WTC11 (cell line): ENCODE measurements at regions not wholly inside any gene's neighbourhood (a gene's known extent, or its start where the extent isn't known, plus 50 kb on each side); places are given as distances from the start of the nearest gene placed in this dataset.

ENCODE experiments used
- ATAC-seq: fragments of 200-7000 bp; cut with Tn5 transposase; 2 replicates; pipeline ENCODE4 v1.10.0; 2021; ENCODE audit warnings: mild to moderate bottlenecking, moderate library complexity
- CTCF ChIA-PET: fragments of 300-600 bp; sonication (Branson Sonifier 250); formaldehyde crosslinking; loops from one replicate; lab custom pipeline; 2021; ENCODE audit warnings: antibody characterized with exemption; lab: Charles Lee
- POLR2A ChIA-PET: fragments of 350-600 bp; sonication (Branson Sonifier 250); formaldehyde crosslinking; loops from one replicate; lab custom pipeline; 2021; ENCODE audit warnings: antibody characterized with exemption; lab: Charles Lee
- DNase-seq: peaks from one replicate; pipeline ENCODE4 v3.0.0; 2021; ENCODE audit warnings: low spot score
- H3K27ac Mint-ChIP-seq: 2 replicates; pipeline ENCODE4 v1.8.0; 2021; ENCODE audit warnings: mixed read lengths
- H3K27me3 Mint-ChIP-seq: 2 replicates; pipeline ENCODE4 v1.8.0; 2021; ENCODE audit warnings: low read depth, mild to moderate bottlenecking, moderate library complexity, mixed read lengths
- H3K36me3 Mint-ChIP-seq: 2 replicates; pipeline ENCODE4 v1.8.0; 2021; ENCODE audit warnings: mixed read lengths
- H3K4me1 Mint-ChIP-seq: 2 replicates; pipeline ENCODE4 v1.8.0; 2022; ENCODE audit warnings: mixed read lengths
- H3K4me3 Mint-ChIP-seq: 2 replicates; pipeline ENCODE4 v1.8.0; 2021; ENCODE audit warnings: mild to moderate bottlenecking, moderate library complexity, mixed read lengths
- H3K9me3 Mint-ChIP-seq: 2 replicates; pipeline ENCODE4 v1.8.0; 2021; ENCODE audit warnings: mixed read lengths
- ARID4B ChIP-seq: sonication (generic); formaldehyde crosslinking; IDR thresholded peaks from 2 replicates; pipeline ENCODE4 v1.8.0; 2023; ENCODE audit warnings: missing genetic modification reagents, mild to moderate bottlenecking, borderline replicate concordance
- ATF6 ChIP-seq: sonication (generic); formaldehyde crosslinking; IDR thresholded peaks from 2 replicates; pipeline ENCODE4 v1.8.1; 2023; ENCODE audit warnings: mild to moderate bottlenecking, missing genetic modification reagents
- CBFB ChIP-seq: sonication (generic); formaldehyde crosslinking; IDR thresholded peaks from 2 replicates; pipeline ENCODE4 v1.8.1; 2022; ENCODE audit warnings: mild to moderate bottlenecking, low read depth, missing genetic modification reagents
- E2F1 ChIP-seq: sonication (generic); formaldehyde crosslinking; IDR thresholded peaks from 2 replicates; pipeline ENCODE4 v1.8.0; 2022; ENCODE audit warnings: mild to moderate bottlenecking, missing genetic modification reagents
- ESRRA ChIP-seq: sonication (generic); formaldehyde crosslinking; IDR thresholded peaks from 2 replicates; pipeline ENCODE4 v1.8.1; 2022; ENCODE audit warnings: mild to moderate bottlenecking, missing genetic modification reagents, borderline replicate concordance
- FOXP4 ChIP-seq: sonication (generic); formaldehyde crosslinking; IDR thresholded peaks from 2 replicates; pipeline ENCODE4 v1.8.0; 2022; ENCODE audit warnings: mild to moderate bottlenecking, missing genetic modification reagents
- GTF2I ChIP-seq: fragments of 250-450 bp; sonication (Bioruptor Pico); conservative IDR thresholded peaks from 2 replicates; pipeline ENCODE4 v1.4.0; 2021; ENCODE audit warnings: mild to moderate bottlenecking
- IRF2 ChIP-seq: sonication (generic); formaldehyde crosslinking; IDR thresholded peaks from 2 replicates; pipeline ENCODE4 v1.8.0; 2022; ENCODE audit warnings: low read depth, missing genetic modification reagents, borderline replicate concordance
- JAZF1 ChIP-seq: fragments of 250-450 bp; sonication (Bioruptor Pico); IDR thresholded peaks from 2 replicates; pipeline ENCODE4 v1.9.0; 2021; ENCODE audit warnings: moderate library complexity, mild to moderate bottlenecking, inconsistent platforms
- JUN ChIP-seq: sonication (generic); formaldehyde crosslinking; IDR thresholded peaks from 2 replicates; pipeline ENCODE4 v1.8.0; 2023; ENCODE audit warnings: mild to moderate bottlenecking, missing genetic modification reagents
- NR3C1 ChIP-seq: sonication (generic); formaldehyde crosslinking; conservative IDR thresholded peaks from 2 replicates; pipeline ENCODE4 v1.8.1; 2023; ENCODE audit warnings: low read depth, mild to moderate bottlenecking, missing genetic modification reagents
- PREB ChIP-seq: sonication (generic); formaldehyde crosslinking; IDR thresholded peaks from 2 replicates; pipeline ENCODE4 v1.8.1; 2022; ENCODE audit warnings: mild to moderate bottlenecking, missing genetic modification reagents, moderate library complexity, borderline replicate concordance
- USF1 ChIP-seq: sonication (generic); formaldehyde crosslinking; IDR thresholded peaks from 2 replicates; pipeline ENCODE4 v1.8.0; 2022; ENCODE audit warnings: mild to moderate bottlenecking, missing genetic modification reagents
- ZNF219 ChIP-seq: sonication (generic); formaldehyde crosslinking; IDR thresholded peaks from 2 replicates; pipeline ENCODE4 v1.8.0; 2023; ENCODE audit warnings: missing genetic modification reagents, mild to moderate bottlenecking, borderline replicate concordance
- ZNF263 ChIP-seq: sonication (generic); formaldehyde crosslinking; IDR thresholded peaks from 2 replicates; pipeline ENCODE4 v1.8.1; 2022; ENCODE audit warnings: low read depth, mild to moderate bottlenecking, moderate library complexity, missing genetic modification reagents

GRCh38 chr7:32326078-32326477 is 164.1 kb downstream of the LSM5 start (continued):
- no peak for TF ChIP-seq GTF2I (CRISPR knock-in tag)
- no peak for TF ChIP-seq ZNF219 (CRISPR knock-in tag)
- no peak for TF ChIP-seq ARID4B (CRISPR knock-in tag)

- no peak for ATAC-seq
- Mint-ChIP-seq H3K27ac (no peak overlapping the region), H3K4me3 (no peak overlapping the region), H3K4me1 (no peaks in the 10 kb centered on the region)
- POLR2A ChIA-PET, result no interaction called here
- TF ChIP-seq NR3C1 (CRISPR knock-in tag), result no peak
- no peak for TF ChIP-seq E2F1 (CRISPR knock-in tag)
- TF ChIP-seq PREB, result no peak
- TF ChIP-seq JAZF1, result no peak
- TF ChIP-seq JUN, result no peak
- TF ChIP-seq CBFB (CRISPR knock-in tag), result no peak
- no peak for TF ChIP-seq USF1
- TF ChIP-seq, all 79 proteins: peak for 0
- Mint-ChIP-seq H3K9me3 (no peaks in the 10 kb centered on the region), H3K36me3 (no peaks in the 10 kb centered on the region), H3K27me3 (peaks cover 17% of the 10 kb centered on the region)
- no peak for DNase-seq
- CTCF ChIA-PET, result no interaction called here
These were observed 166.5 kb downstream of the LSM5 start for GRCh38 chr7:32323712-32324111.

- DNase-seq, result peak; percentile 17
- no peaks in the 10 kb centered on the region for H3K9me3 Mint-ChIP-seq
- H3K36me3 Mint-ChIP-seq, result no peaks in the 10 kb centered on the region
- POLR2A ChIA-PET, result no interaction called here
- H3K27me3 Mint-ChIP-seq, result peaks cover 29% of the 10 kb centered on the region
- CTCF ChIA-PET, result interaction anchor here (0.6 to 1.8 kb wide), 2 partner anchors 14 to 108 kb away, joined by 3 to 7 read pairs; no protein-coding TSS in a partner anchor
- TF ChIP-seq ATF6 (CRISPR knock-in tag) (no peak), FOXP4 (CRISPR knock-in tag) (no peak), ZNF263 (CRISPR knock-in tag) (no peak), ESRRA (CRISPR knock-in tag) (no peak), IRF2 (no peak), JAZF1 (no peak), ARID4B (CRISPR knock-in tag) (no peak)
- no peak; the same call in none of the 2 replicates for ATAC-seq
- H3K27ac Mint-ChIP-seq, result no peak overlapping the region
- peaks cover 5% of the 10 kb centered on the region for H3K4me1 Mint-ChIP-seq
- H3K4me3 Mint-ChIP-seq, result peak overlapping the region; percentile 56
These were observed 171.2 kb downstream of the LSM5 start for GRCh38 chr7:32319012-32319382.
